ENCODE measurements at regions not wholly inside any gene's neighbourhood (a gene's known extent, or its start where the extent isn't known, plus 50 kb on each side); places are given as distances from the start of the nearest gene placed in this dataset.
"Not testable (repeated sequence)": the region's sequence is repeated elsewhere in the genome, so short reads cannot be mapped to it uniquely, and the experiment has no call there.

DNA sequence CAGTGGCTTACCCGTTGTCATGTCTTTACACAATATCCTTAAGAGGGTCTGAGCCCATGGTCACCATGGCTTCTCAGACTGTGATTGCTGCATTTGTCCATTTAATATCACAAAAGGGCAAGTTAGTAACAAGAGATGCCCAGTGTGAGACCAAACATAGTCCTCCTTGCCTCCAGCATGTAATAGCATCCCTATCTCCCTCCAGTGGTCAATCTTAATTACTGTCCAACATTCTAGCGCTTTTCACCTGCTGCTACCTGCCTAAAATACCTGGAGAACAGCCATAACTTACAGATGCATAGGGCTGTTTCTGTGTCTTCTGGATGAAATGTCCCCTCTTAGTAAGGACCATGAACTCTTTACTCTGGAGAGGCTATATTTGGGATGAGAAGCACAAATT, 267.2 kb upstream of the DAB2 start:
- H3K4me3 ChIP-seq = no peak overlapping the region
- H3K27me3 ChIP-seq = no peaks in the 10 kb centered on the region
- TF ChIP-seq, protein P1, sequence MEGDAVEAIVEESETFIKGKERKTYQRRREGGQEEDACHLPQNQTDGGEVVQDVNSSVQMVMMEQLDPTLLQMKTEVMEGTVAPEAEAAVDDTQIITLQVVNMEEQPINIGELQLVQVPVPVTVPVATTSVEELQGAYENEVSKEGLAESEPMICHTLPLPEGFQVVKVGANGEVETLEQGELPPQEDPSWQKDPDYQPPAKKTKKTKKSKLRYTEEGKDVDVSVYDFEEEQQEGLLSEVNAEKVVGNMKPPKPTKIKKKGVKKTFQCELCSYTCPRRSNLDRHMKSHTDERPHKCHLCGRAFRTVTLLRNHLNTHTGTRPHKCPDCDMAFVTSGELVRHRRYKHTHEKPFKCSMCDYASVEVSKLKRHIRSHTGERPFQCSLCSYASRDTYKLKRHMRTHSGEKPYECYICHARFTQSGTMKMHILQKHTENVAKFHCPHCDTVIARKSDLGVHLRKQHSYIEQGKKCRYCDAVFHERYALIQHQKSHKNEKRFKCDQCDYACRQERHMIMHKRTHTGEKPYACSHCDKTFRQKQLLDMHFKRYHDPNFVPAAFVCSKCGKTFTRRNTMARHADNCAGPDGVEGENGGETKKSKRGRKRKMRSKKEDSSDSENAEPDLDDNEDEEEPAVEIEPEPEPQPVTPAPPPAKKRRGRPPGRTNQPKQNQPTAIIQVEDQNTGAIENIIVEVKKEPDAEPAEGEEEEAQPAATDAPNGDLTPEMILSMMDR (IDR thresholded peaks at IDR 0.05) = no peak
- DNase-seq (ENCODE audit: low spot score) = no peak
- H3K4me1 ChIP-seq = no peaks in the 10 kb centered on the region
- H3K27ac ChIP-seq = no peak overlapping the region
- H3K36me3 ChIP-seq = no peaks in the 10 kb centered on the region
- H3K9me3 ChIP-seq = peaks cover 0 to 8% of the 10 kb centered on the region in 2 donors

DNA sequence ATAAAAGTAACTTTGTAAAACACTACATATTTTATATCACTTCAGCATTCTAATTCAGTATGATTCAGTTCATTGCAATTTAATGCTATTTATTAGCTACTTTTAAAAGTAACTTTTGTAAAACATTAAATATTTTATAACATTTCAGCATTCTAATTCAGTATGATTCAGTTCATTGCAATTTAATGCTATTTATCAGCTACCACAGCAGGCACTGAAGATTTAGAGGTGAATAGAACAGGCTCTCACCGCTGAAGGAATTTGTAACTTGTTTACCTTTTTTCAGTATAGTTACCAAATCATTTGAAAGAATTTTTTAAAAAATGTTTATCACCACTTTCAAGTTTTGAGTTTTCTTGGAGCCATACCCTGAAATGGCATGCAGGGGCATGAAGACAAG, 266.4 kb upstream of the DAB2 start:
- Histone ChIP-seq H3K27ac (no peak overlapping the region), H3K4me3 (no peak overlapping the region), H3K27me3 (no peaks in the 10 kb centered on the region), H3K4me1 (no peaks in the 10 kb centered on the region), H3K36me3 (no peaks in the 10 kb centered on the region), H3K9me3 (peaks cover 0 to 8% of the 10 kb centered on the region in 2 donors)
- no peak for DNase-seq (ENCODE audit: low spot score)
- TF ChIP-seq, protein P1 (IDR thresholded peaks at IDR 0.05) = no peak

DNA sequence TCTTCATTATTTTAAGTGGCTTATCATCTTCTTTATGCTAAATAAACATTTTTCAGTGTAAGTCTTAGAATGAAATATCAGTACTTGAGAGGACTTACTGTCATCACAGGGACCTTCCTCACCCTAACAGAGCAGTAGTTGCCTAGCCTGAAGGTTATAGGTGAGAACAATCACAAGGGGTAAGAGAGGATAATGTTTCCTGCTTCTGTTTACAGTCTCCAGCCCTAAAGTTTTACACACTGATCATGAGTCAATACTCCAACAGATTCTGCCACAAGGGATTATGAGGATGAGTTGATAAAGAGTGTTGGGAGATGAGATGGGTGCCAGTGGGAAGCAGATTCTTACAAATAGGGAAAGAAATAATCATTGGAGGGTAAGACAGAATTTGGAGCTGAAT, 265.1 kb upstream of the DAB2 start:
- Histone ChIP-seq H3K9me3 (peaks cover 0 to 8% of the 10 kb centered on the region in 2 donors), H3K27ac (no peak overlapping the region), H3K4me3 (no peak overlapping the region), H3K4me1 (no peaks in the 10 kb centered on the region), H3K36me3 (no peaks in the 10 kb centered on the region), H3K27me3 (no peaks in the 10 kb centered on the region)
- TF ChIP-seq, protein P1 (IDR thresholded peaks at IDR 0.05) = no peak
- DNase-seq (ENCODE audit: low spot score) = no peak

DNA sequence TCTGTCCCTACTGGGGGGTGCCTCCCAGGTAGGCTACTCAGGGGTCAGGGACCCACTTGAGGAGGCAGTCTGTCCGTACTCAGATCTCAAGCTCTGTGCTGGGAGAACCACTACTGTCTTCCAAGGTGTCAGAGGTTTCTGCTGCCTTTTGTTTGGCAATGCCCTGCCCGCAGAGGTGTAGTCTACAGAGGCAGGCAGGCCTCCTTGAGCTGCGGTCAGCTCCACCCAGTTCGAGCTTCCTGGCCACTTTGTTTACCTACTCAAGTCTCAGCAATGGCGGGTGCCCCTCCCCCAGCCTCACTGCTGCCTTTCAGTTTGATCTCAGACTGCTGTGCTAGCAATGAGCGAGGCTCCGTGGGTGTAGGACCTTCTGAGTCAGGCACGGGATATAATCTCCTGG, 263.1 kb upstream of the DAB2 start:
- not testable (repeated sequence) for H3K27ac ChIP-seq; H3K4me3 ChIP-seq; H3K4me1 ChIP-seq; DNase-seq (ENCODE audit: low spot score); H3K27me3 ChIP-seq; H3K9me3 ChIP-seq; H3K36me3 ChIP-seq

DNA sequence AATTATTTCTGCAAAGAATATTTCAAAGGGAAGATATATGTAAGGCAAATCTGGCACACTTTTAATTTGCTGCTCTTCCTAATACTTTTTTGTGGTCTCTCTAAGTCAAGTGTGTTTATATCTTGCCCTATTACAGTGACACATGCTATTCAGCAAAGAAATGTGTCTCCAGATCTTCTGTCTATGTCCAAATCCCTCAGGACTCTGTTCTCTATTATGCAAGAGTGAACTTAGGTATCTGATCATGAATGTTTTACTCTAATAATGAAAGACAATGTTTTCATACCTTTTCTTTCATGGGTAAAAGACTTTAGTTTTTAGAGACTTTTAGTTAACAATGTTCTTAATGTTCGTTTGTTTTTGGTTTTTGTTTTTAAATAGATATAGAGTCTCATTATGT, 255.4 kb upstream of the DAB2 start:
- Histone ChIP-seq H3K4me1 (no peaks in the 10 kb centered on the region), H3K36me3 (no peaks in the 10 kb centered on the region), H3K27ac (no peak overlapping the region), H3K9me3 (no peaks in the 10 kb centered on the region), H3K4me3 (no peak overlapping the region), H3K27me3 (no peaks in the 10 kb centered on the region)
- no peak for DNase-seq (ENCODE audit: low spot score)
- TF ChIP-seq, protein P1 (IDR thresholded peaks at IDR 0.05) = no peak

DNA sequence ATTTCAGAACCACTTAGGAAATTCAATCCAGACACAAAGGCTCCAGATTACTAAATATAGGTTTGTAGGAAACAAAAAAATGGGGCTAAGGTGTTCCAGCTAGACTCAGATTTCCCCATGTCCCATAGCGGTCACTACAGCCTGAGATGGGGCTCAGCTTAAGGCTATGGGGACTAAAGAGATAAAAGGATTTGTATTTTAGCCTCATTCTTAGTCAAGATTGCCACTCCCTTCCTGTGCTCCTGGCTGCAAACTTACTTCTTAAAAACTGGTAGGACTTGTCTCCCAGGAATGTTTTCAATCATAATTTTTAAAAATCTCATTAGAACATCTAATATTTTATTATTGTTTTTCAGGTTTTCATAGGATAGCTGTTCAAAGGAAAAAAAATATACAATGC, 253.8 kb upstream of the DAB2 start:
- Histone ChIP-seq H3K4me1 (no peaks in the 10 kb centered on the region), H3K4me3 (no peak overlapping the region), H3K27me3 (no peaks in the 10 kb centered on the region), H3K36me3 (no peaks in the 10 kb centered on the region), H3K9me3 (no peaks in the 10 kb centered on the region), H3K27ac (no peak overlapping the region)
- TF ChIP-seq, protein P1 (IDR thresholded peaks at IDR 0.05) = no peak
- DNase-seq (ENCODE audit: low spot score) = no peak

Measured in right atrium auricular region (tissue), 2 donors.